ENCODE measurements at regions not wholly inside any gene's neighbourhood (a gene's known extent, or its start where the extent isn't known, plus 50 kb on each side); places are given as distances from the start of the nearest gene placed in this dataset.

GRCh38 chr2:54374591-54375364, 81.3 kb upstream of the SPTBN1 start:
- TF ChIP-seq CTCF (IDR thresholded peaks at IDR 0.05 in 8 of 11, conservative IDR thresholded peaks at IDR 0.05 in 3 of 11), result no peak
- no peak for TF ChIP-seq POLR2A (IDR thresholded peaks at IDR 0.05)
- no peak for TF ChIP-seq POLR2AphosphoS5 (IDR thresholded peaks at IDR 0.05)

Data from spleen (tissue), 7 donors.